NCI-H226 (cell line): ENCODE measurements at regions not wholly inside any gene's neighbourhood (a gene's known extent, or its start where the extent isn't known, plus 50 kb on each side); places are given as distances from the start of the nearest gene placed in this dataset.
"Not testable (repeated sequence)": the region's sequence is repeated elsewhere in the genome, so short reads cannot be mapped to it uniquely, and the experiment has no call there.

Source experiments
- DNase-seq: peaks from one replicate; pipeline ENCODE4 v3.0.0-alpha.2; 2015

- no peak for DNase-seq
Measured at GRCh38 chr5:42989190-42989589, 50.9 kb downstream of the ANXA2R start.

DNA sequence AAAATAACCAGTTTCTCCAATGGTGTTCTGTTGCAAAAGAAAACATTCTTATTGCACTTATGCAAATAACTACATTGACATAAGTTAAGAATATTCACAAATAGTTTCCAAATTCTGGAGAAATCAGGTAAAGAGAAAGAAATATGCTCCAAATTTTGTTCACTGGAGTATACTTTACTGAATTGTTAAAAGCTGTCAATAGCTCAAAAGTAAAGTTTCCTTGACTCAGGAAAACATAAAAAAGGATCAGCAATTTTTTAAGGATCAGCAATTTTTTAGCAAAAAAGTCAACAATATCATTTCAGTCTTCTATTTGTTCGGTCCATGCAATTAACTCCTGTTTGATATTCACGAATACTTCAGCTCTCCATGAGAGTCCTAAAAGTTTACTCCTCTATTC is 51.6 kb downstream of the ANXA2R start:
- no peak for DNase-seq

- DNase-seq = peak; percentile 69
Measured at GRCh38 chr5:42985129-42986037, 54.7 kb downstream of the ANXA2R start.

GRCh38 chr5:42984307-42984706 is 55.8 kb downstream of the ANXA2R start:
- DNase-seq = peak; percentile 31

- DNase-seq = no peak
Measured at GRCh38 chr5:42982107-42982622, 58.0 kb downstream of the ANXA2R start.

- DNase-seq = not testable (repeated sequence)
Measured at GRCh38 chr5:42981417-42982106, 58.6 kb downstream of the ANXA2R start.

- DNase-seq = not testable (repeated sequence)
Measured at GRCh38 chr5:42981015-42981414, 59.1 kb downstream of the ANXA2R start.

- not testable (repeated sequence) for DNase-seq
Measured at GRCh38 chr5:42980391-42980790, 59.7 kb downstream of the ANXA2R start.

DNA sequence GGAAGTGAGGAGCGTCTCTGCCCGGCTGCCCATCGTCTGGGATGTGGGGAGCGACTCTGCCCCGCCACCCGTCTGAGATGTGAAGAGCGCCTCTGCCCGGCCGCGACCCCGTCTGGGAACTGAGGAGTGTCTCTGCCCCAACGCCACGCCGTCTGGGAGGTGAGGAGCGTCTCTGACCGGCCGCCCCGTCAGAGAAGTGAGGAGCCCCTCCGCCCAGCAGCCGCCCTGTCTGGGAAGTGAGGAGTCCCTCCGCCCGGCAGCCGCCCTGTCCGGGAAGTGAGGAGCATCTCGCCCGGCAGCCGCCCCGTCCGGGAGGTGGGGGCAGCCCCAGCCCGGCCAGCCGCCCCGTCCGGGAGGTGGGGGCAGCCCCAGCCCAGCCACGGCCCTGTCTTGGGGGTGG is 60.9 kb downstream of the ANXA2R start:
- not testable (repeated sequence) for DNase-seq

DNA sequence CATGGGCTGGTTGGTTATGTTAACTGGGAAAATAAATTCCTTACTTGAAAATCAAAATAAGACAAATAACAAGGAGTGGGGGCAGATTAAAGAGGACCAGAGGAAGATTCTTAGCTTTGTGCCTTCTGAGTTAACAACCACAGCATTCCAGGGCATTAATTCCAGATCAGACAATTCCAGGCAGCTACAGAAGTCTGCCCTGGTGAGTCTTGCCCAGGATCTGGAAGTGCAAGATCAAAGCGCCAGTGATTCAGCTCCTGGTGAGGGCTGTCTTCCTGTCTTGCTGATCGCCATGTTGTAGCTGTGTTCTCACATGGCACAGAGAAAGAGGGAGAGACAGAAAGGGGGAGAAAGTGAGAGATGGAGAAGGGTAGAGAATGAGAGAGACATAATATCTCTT is 65.6 kb downstream of the ANXA2R start:
- peak; percentile 43 for DNase-seq

- DNase-seq = no peak
Measured at GRCh38 chr5:42970636-42971559, 69.2 kb downstream of the ANXA2R start.

GRCh38 chr5:42965934-42966333 is 74.2 kb downstream of the ANXA2R start:
- no peak for DNase-seq

GRCh38 chr5:42963412-42963811 is 76.7 kb downstream of the ANXA2R start:
- DNase-seq = no peak

- no peak for DNase-seq
Measured at GRCh38 chr5:42962124-42962523, 78.0 kb downstream of the ANXA2R start.

DNA sequence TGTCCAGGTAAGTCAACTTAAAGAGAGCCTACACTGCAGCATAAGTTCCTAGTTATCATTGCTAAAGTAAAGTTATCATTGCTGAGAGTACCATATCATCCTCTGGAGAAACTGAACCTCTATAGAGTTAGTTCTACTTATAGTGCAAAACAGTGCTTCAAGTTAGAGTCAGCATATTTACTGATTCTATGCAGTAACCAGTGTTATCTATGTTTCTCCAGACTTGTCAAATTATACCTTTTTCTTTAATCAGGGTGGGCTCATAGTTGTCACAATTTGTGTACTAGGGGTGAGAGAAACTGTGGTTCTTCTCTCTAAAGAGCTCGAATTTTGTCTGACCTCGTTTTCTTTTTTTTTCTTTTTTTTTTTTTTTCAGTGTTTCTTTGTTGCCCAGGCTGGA is 79.6 kb downstream of the ANXA2R start:
- DNase-seq = no peak

GRCh38 chr5:42956551-42956950 is 83.6 kb downstream of the ANXA2R start:
- no peak for DNase-seq

GRCh38 chr5:42953041-42953440 is 87.1 kb downstream of the ANXA2R start:
- DNase-seq = no peak

DNA sequence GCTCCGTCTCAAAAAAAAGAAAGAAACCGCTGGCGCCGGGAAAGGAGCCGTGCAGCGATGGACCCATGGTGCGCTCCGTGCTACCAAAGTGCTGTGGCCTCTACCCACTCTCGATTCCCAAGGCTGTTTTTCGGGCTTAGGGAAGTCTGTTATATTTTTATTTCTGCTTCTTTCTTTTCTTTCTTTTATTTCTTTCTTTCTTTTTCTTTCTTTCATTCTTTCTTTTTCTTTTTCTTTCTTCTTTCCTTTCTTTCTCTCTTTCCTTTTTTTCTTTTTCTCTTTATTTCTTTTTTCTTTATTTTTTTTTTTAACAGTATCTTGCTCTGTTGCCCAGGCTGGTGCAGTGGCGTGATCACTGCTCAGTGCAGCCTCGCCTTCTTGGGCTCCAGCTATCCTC is 87.5 kb downstream of the ANXA2R start:
- DNase-seq = no peak

GRCh38 chr5:42951293-42951840 is 88.8 kb downstream of the ANXA2R start:
- no peak for DNase-seq

GRCh38 chr5:42950456-42951292 is 89.4 kb downstream of the ANXA2R start:
- DNase-seq = peak; percentile 98

DNA sequence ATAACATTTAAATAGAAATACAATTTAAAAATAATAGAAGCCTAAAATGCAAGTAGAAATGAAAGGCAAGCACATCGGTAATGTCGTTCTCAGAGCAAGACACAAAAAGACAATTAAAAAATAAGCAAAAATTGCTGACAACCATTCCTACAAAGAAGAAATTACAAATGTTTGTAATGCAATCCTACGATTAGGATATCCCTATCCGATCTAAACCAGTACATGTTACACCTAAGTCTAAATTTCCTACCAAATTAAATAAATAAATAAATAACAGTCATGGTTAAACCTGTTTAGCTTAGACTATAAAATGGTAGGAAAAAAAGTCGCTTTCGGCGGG is 90.0 kb downstream of the ANXA2R start:
- DNase-seq = no peak
